Ishikawa (cell line): ENCODE measurements at regions not wholly inside any gene's neighbourhood (a gene's known extent, or its start where the extent isn't known, plus 50 kb on each side); places are given as distances from the start of the nearest gene placed in this dataset.

Source experiments
- EP300 ChIP-seq: IDR thresholded peaks from 2 replicates; pipeline ENCODE4 v1.6.1; 2012; ENCODE audit warnings: borderline replicate concordance
- MAX ChIP-seq: IDR thresholded peaks from 2 replicates; pipeline ENCODE4 v1.6.1; 2012
- RAD21 ChIP-seq: IDR thresholded peaks from 2 replicates; pipeline ENCODE4 v1.6.1; 2012; ENCODE audit warnings: low read depth
- REST ChIP-seq: IDR thresholded peaks from 2 replicates; pipeline ENCODE4 v1.6.1; 2012; ENCODE audit warnings: low read depth, mild to moderate bottlenecking
- TAF1 ChIP-seq: IDR thresholded peaks from 2 replicates; pipeline ENCODE4 v1.6.1; 2012; ENCODE audit warnings: low read depth, mild to moderate bottlenecking
- TCF12 ChIP-seq: IDR thresholded peaks from 2 replicates; pipeline ENCODE4 v1.6.1; 2012; ENCODE audit warnings: low read depth
- TEAD4 ChIP-seq: IDR thresholded peaks from 2 replicates; pipeline ENCODE4 v1.6.1; 2012
- YY1 ChIP-seq: IDR thresholded peaks from 2 replicates; pipeline ENCODE4 v1.6.1; 2012; ENCODE audit warnings: low read depth
- ZBTB7A ChIP-seq: IDR thresholded peaks from 2 replicates; pipeline ENCODE4 v1.6.1; 2012; ENCODE audit warnings: low read depth

- TF ChIP-seq MAX (no peak), TEAD4 (no peak), TAF1 (no peak), YY1 (no peak), TCF12 (no peak), ZBTB7A (no peak), EP300 (no peak), REST (no peak), RAD21 (no peak)
Measured at GRCh38 chr10:90213346-90213745, 512.0 kb downstream of the KIF20B start.
